Stimulated activated CD8-positive, alpha-beta memory T cell treated with anti-CD3 and anti-CD28 coated beads, Interleukin-7, amount 100 ng/mL, for 48 hours (primary cell): ENCODE measurements at regions not wholly inside any gene's neighbourhood (a gene's known extent, or its start where the extent isn't known, plus 50 kb on each side); places are given as distances from the start of the nearest gene placed in this dataset.

Experiments
- DNase-seq, 2 donors: peaks; one replicate each; pipeline ENCODE4 v3.0.0-alpha.2; 2020; ENCODE audit warnings: low read depth in 1 of 2; ENCODE audit errors: extremely low read depth in 1 of 2

- no peak for DNase-seq
Observed at GRCh38 chr3:28645149-28645548, 296.5 kb upstream of the AZI2 start.

GRCh38 chr3:28646435-28646834, 297.8 kb upstream of the AZI2 start:
- DNase-seq: no peak

GRCh38 chr3:28649266-28649665, 300.6 kb upstream of the AZI2 start:
- DNase-seq: no peak

- DNase-seq: no peak
Observed at GRCh38 chr3:28651159-28651558, 302.5 kb upstream of the AZI2 start.

- DNase-seq: no peak
Observed at GRCh38 chr3:28664123-28664522, 315.5 kb upstream of the AZI2 start.

GRCh38 chr3:28667646-28668621, 319.3 kb upstream of the AZI2 start:
- peak; percentile 4 to 12 for DNase-seq

GRCh38 chr3:28669870-28670269, 321.2 kb upstream of the AZI2 start:
- no peak for DNase-seq

- no peak for DNase-seq
Observed at GRCh38 chr3:28672406-28672805, 323.8 kb upstream of the AZI2 start.

GRCh38 chr3:28673446-28673845, 324.8 kb upstream of the AZI2 start:
- DNase-seq: no peak

GRCh38 chr3:28674212-28674611, 325.6 kb upstream of the AZI2 start:
- no peak for DNase-seq

- no peak for DNase-seq
Observed at GRCh38 chr3:28677581-28677980, 329.0 kb upstream of the AZI2 start.

- no peak for DNase-seq
Observed at GRCh38 chr3:28678086-28678485, 329.5 kb upstream of the AZI2 start.

GRCh38 chr3:28680050-28680449, 331.4 kb upstream of the AZI2 start:
- DNase-seq: no peak

GRCh38 chr3:28682121-28682520, 333.5 kb upstream of the AZI2 start:
- DNase-seq: no peak

- no peak for DNase-seq
Observed at GRCh38 chr3:28690176-28690575, 341.6 kb upstream of the AZI2 start.

GRCh38 chr3:28698706-28699105, 350.1 kb upstream of the AZI2 start:
- DNase-seq: no peak

- DNase-seq: no peak
Observed at GRCh38 chr3:28699283-28699682, 350.7 kb upstream of the AZI2 start.

- DNase-seq: no peak
Observed at GRCh38 chr3:28700728-28701127, 352.1 kb upstream of the AZI2 start.

GRCh38 chr3:28703843-28704242, 355.2 kb upstream of the AZI2 start:
- no peak for DNase-seq

- DNase-seq: no peak
Observed at GRCh38 chr3:28711293-28711692, 362.7 kb upstream of the AZI2 start.

GRCh38 chr3:28716939-28717338, 368.3 kb upstream of the AZI2 start:
- DNase-seq: no peak

GRCh38 chr3:28718074-28718849, 369.6 kb upstream of the AZI2 start:
- DNase-seq: no peak
